Liver (tissue), 8 donors: ENCODE measurements at regions not wholly inside any gene's neighbourhood (a gene's known extent, or its start where the extent isn't known, plus 50 kb on each side); places are given as distances from the start of the nearest gene placed in this dataset.

ENCODE experiments used
- DNase-seq: peaks from one replicate; pipeline ENCODE4 v3.0.0-alpha.2; 2017; ENCODE audit warnings: low spot score
- H3K27ac ChIP-seq, 2 donors: one replicate each; pipeline ENCODE4 v1.7.0; 2013; ENCODE audit warnings: inconsistent platforms in 2 of 2, low read length in 2 of 2, control low read depth in 1 of 2, low read depth in 1 of 2, mild to moderate bottlenecking in 1 of 2
- H3K27me3 ChIP-seq, 4 donors: one replicate each; pipeline versions ENCODE4 v1.6.1 to v1.7.0; 2013; ENCODE audit warnings: low read length in 3 of 4, inconsistent platforms in 1 of 4, mild to moderate bottlenecking in 1 of 4, moderate library complexity in 1 of 4; ENCODE audit not compliant: control insufficient read depth in 4 of 4, insufficient read depth in 4 of 4
- H3K36me3 ChIP-seq, 4 donors: one replicate each; pipeline versions ENCODE4 v1.6.1 to v1.7.0; 2013; ENCODE audit warnings: low read length in 3 of 4, mild to moderate bottlenecking in 3 of 4, low read depth in 1 of 4, moderate library complexity in 1 of 4; ENCODE audit not compliant: control insufficient read depth in 4 of 4, insufficient read depth in 3 of 4
- H3K4me1 ChIP-seq, 4 donors: one replicate each; pipeline versions ENCODE4 v1.6.1 to v1.7.0; 2013; ENCODE audit warnings: low read length in 3 of 4, mild to moderate bottlenecking in 3 of 4, moderate library complexity in 1 of 4; ENCODE audit not compliant: control insufficient read depth in 4 of 4, insufficient read depth in 4 of 4
- H3K4me3 ChIP-seq, 3 donors: one replicate each; pipeline versions ENCODE4 v1.6.1 to v1.7.0; 2013; ENCODE audit warnings: low read length in 3 of 3, control low read depth in 1 of 3, low read depth in 1 of 3, mild to moderate bottlenecking in 1 of 3
- H3K9ac ChIP-seq, 2 donors: one replicate each; pipeline ENCODE4 v1.7.0; 2013; ENCODE audit warnings: low read length in 2 of 2, mild to moderate bottlenecking in 2 of 2, moderate library complexity in 2 of 2, control low read depth in 1 of 2, low read depth in 1 of 2
- H3K9me3 ChIP-seq, 4 donors: one replicate each; pipeline versions ENCODE4 v1.6.1 to v1.7.0; 2013; ENCODE audit warnings: low read length in 3 of 4; ENCODE audit not compliant: control insufficient read depth in 4 of 4
- ATF3 ChIP-seq: IDR thresholded peaks from 2 replicates; pipeline ENCODE4 v1.6.1; 2016; ENCODE audit warnings: antibody characterized with exemption
- CTCF ChIP-seq: fragments of 150-350 bp; IDR thresholded peaks from 2 replicates; pipeline ENCODE4 v1.5.1; 2017; ENCODE audit warnings: improper control_type of control experiment, low read depth, low read length; ENCODE audit not compliant: missing input control
- EGR1 ChIP-seq, 2 donors: IDR thresholded peaks; 2 replicates each; pipeline ENCODE4 v1.6.1; 2016 to 2018; ENCODE audit warnings: antibody characterized with exemption in 2 of 2, low read depth in 2 of 2
- FOXA2 ChIP-seq: IDR thresholded peaks from 2 replicates; pipeline ENCODE4 v1.6.1; 2016; ENCODE audit warnings: antibody characterized with exemption
- GABPA ChIP-seq, 2 donors: IDR thresholded peaks in 1 of 2; conservative IDR thresholded peaks in 1 of 2; 2 replicates each; pipeline ENCODE4 v1.6.1; 2016; ENCODE audit warnings: antibody characterized with exemption in 2 of 2, mild to moderate bottlenecking in 1 of 2, moderate library complexity in 1 of 2
- JUND ChIP-seq, 2 donors: IDR thresholded peaks; 2 replicates each; pipeline ENCODE4 v1.6.1; 2016; ENCODE audit warnings: antibody characterized with exemption in 2 of 2
- RAD21 ChIP-seq, 2 donors: IDR thresholded peaks; 2 replicates each; pipeline ENCODE4 v1.6.1; 2016; ENCODE audit warnings: antibody characterized with exemption in 2 of 2, mild to moderate bottlenecking in 2 of 2
- REST ChIP-seq: IDR thresholded peaks from 2 replicates; pipeline ENCODE4 v1.6.1; 2016; ENCODE audit warnings: antibody characterized with exemption, mild to moderate bottlenecking
- RXRA ChIP-seq, 2 donors: IDR thresholded peaks; 2 replicates each; pipeline ENCODE4 v1.6.1; 2017 to 2018; ENCODE audit warnings: antibody characterized with exemption in 2 of 2, mild to moderate bottlenecking in 1 of 2
- SP1 ChIP-seq: IDR thresholded peaks from 2 replicates; pipeline ENCODE4 v1.6.1; 2018; ENCODE audit warnings: antibody characterized with exemption, mild to moderate bottlenecking
- TAF1 ChIP-seq: conservative IDR thresholded peaks from 2 replicates; pipeline ENCODE4 v1.6.1; 2016; ENCODE audit warnings: antibody characterized with exemption, mild to moderate bottlenecking
- WGBS: extraction: QIAGEN DNeasy Blood & Tissue Kit; methylation state at CpG from one replicate; pipeline ENCODE4 v1.1.7; 2013; 5-methylcytosine and 5-hydroxymethylcytosine counted together
- donor health status: healthy.
- donor health status: healthy.
- donor health status: healthy.
- donor health status: healthy.
- donor health status: healthy.

GRCh38 chr3:176431038-176431418, 766.3 kb downstream of the TBL1XR1 start:
- Histone ChIP-seq H3K4me1 (peaks cover 1 to 7% (median 4%) of the 10 kb centered on the region in 4 donors), H3K4me3 (no peak overlapping the region), H3K27ac (no peak overlapping the region), H3K27me3 (no peaks in the 10 kb centered on the region), H3K9me3 (no peaks in the 10 kb centered on the region), H3K36me3 (no peaks in the 10 kb centered on the region), H3K9ac (no peak overlapping the region)
- 51% methylated on average over 5 of the region's 5 CpGs for WGBS
- TF ChIP-seq GABPA (IDR thresholded peaks at IDR 0.05 in 1 of 2, conservative IDR thresholded peaks at IDR 0.05 in 1 of 2) (no peak), RXRA (IDR thresholded peaks at IDR 0.05) (no peak), FOXA2 (no peak), SP1 (no peak), CTCF (no peak), REST (no peak), TAF1 (no peak)
- no peak for DNase-seq

- H3K36me3 ChIP-seq: no peaks in the 10 kb centered on the region
- TF ChIP-seq RAD21 (IDR thresholded peaks at IDR 0.05): peak; percentile 85
- TF ChIP-seq ATF3: no peak
- no peak for TF ChIP-seq EGR1 (IDR thresholded peaks at IDR 0.05; ENCODE audit: low read depth in 2 of 2)
- peak; percentile 60 for TF ChIP-seq CTCF
- no peak for TF ChIP-seq TAF1
- TF ChIP-seq JUND (IDR thresholded peaks at IDR 0.05): no peak
- H3K9ac ChIP-seq: no peak overlapping the region
- no peak for DNase-seq
- no peaks in the 10 kb centered on the region for H3K9me3 ChIP-seq
- H3K4me3 ChIP-seq: no peak overlapping the region
- 47% methylated on average over 2 of the region's 2 CpGs for WGBS
- no peaks in the 10 kb centered on the region for H3K27me3 ChIP-seq
- H3K27ac ChIP-seq: no peak overlapping the region
- peaks cover 1 to 7% (median 4%) of the 10 kb centered on the region in 4 donors for H3K4me1 ChIP-seq
Observed at GRCh38 chr3:176430244-176431037, 766.8 kb downstream of the TBL1XR1 start.
